Nephron (organoid): ENCODE measurements at regions not wholly inside any gene's neighbourhood (a gene's known extent, or its start where the extent isn't known, plus 50 kb on each side); places are given as distances from the start of the nearest gene placed in this dataset.

Experiments
- H3K27ac Mint-ChIP-seq, 3 experiments: 2 replicates each; pipeline ENCODE4 v1.8.0; 2020; ENCODE audit warnings: mixed read lengths in 3 of 3, mild to moderate bottlenecking in 2 of 3, moderate library complexity in 1 of 3
- H3K27me3 Mint-ChIP-seq: 2 replicates; pipeline ENCODE4 v1.8.0; 2021; ENCODE audit warnings: low read depth, mild to moderate bottlenecking, moderate library complexity, mixed read lengths
- H3K36me3 Mint-ChIP-seq: 2 replicates; pipeline ENCODE4 v1.8.0; 2020; ENCODE audit warnings: low read depth, mixed read lengths
- H3K4me1 Mint-ChIP-seq: 2 replicates; pipeline ENCODE4 v1.8.0; 2020; ENCODE audit warnings: mixed read lengths
- H3K4me3 Mint-ChIP-seq, 3 experiments: 2 replicates each; pipeline ENCODE4 v1.8.0; 2020; ENCODE audit warnings: mild to moderate bottlenecking in 3 of 3, mixed read lengths in 3 of 3, moderate library complexity in 2 of 3
- H3K9me3 Mint-ChIP-seq: 2 replicates; pipeline ENCODE4 v1.8.0; 2020; ENCODE audit warnings: mixed read lengths
- CTCF ChIP-seq, 3 experiments: fragments of 200-600 bp; sonication (generic); IDR thresholded peaks; one replicate each; pipeline ENCODE4 v1.5.0; 2021; ENCODE audit warnings: antibody characterized with exemption in 3 of 3; ENCODE audit not compliant: unreplicated experiment in 3 of 3

DNA sequence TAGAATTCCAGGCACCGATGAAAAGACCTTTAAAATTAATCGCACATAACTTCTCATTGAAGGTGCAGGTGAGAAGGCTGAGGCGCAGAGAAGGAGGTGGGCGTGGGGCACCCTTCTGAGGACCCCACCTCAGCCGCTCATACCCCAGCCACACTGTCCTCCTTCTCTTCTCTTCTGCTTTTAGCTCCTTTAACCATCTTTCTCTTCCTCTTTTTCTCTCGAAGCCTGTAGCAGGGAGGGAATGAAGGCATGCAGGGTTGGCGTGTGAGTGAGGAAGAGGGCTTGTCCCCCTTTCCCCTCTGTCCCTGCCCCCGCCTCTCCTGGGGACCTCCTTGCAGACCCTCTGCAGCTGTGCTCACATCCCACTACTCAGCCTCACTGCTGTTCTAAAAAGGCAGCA is 57.8 kb upstream of the CACNA1E start:
- H3K4me3 Mint-ChIP-seq: no peak overlapping the region
- H3K9me3 Mint-ChIP-seq: no peaks in the 10 kb centered on the region
- H3K27me3 Mint-ChIP-seq: peaks cover 27% of the 10 kb centered on the region
- no peaks in the 10 kb centered on the region for H3K36me3 Mint-ChIP-seq
- TF ChIP-seq CTCF (IDR thresholded peaks at IDR 0.05; ENCODE audit: unreplicated experiment in 3 of 3): no peak
- no peaks in the 10 kb centered on the region for H3K4me1 Mint-ChIP-seq
- no peak overlapping the region for H3K27ac Mint-ChIP-seq

- Mint-ChIP-seq H3K36me3 (no peaks in the 10 kb centered on the region), H3K27ac (no peak overlapping the region), H3K27me3 (peaks cover 27% of the 10 kb centered on the region)
These were observed 53.9 kb upstream of the CACNA1E start for GRCh38 chr1:181429462-181429861.

DNA sequence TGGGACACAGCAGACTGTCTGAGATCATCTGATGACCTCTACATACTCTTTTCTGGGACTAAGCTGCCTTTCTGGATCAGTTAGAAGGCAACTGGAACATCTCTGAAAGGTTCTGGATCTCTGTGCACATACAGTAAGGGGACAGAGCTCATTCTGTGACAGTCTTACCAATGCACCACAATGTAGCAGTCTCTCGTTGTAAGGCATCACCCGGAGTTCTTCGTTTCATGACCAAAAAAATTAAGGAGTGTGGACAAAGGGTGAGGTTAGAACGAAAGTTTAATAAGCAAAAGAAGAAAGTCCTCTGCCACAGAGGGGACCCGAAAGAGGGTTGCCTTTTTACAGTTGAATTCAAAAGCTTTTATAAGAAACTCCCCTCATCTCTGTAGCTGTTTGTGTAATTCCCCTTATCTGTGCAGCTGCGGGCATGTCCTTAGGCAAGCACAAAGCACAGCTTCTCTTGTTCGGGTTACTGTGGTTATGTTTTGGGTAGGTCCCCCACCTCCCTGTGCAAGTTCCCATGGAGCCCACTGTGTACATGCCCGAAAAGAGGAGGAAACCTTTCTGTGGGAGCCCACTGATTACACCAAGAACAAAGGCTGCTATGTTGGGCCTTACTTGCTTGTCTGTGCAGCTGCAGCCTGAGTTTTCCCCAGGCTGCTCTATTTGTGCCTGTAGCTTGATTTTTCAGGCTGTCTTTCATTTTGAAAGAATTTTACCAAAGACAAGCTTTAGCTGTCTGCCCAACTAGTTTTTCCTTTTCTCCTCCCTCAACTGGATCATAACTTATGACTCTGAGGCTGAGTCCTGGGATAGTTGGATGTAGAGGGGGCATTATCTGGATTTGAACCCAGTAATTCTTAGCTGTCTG is 53.1 kb upstream of the CACNA1E start:
- H3K27me3 Mint-ChIP-seq: peaks cover 24% of the 10 kb centered on the region
- no peak overlapping the region for H3K4me3 Mint-ChIP-seq
- no peaks in the 10 kb centered on the region for H3K36me3 Mint-ChIP-seq
- TF ChIP-seq CTCF (IDR thresholded peaks at IDR 0.05; ENCODE audit: unreplicated experiment in 3 of 3): no peak
- no peaks in the 10 kb centered on the region for H3K9me3 Mint-ChIP-seq
- no peaks in the 10 kb centered on the region for H3K4me1 Mint-ChIP-seq
- no peak overlapping the region for H3K27ac Mint-ChIP-seq

More at GRCh38 chr1:181429462-181429861, 53.9 kb upstream of the CACNA1E start:
- no peak for TF ChIP-seq CTCF (IDR thresholded peaks at IDR 0.05; ENCODE audit: unreplicated experiment in 3 of 3)
- H3K4me3 Mint-ChIP-seq: no peak overlapping the region
- H3K9me3 Mint-ChIP-seq: no peaks in the 10 kb centered on the region
- H3K4me1 Mint-ChIP-seq: no peaks in the 10 kb centered on the region
